Stimulated activated effector memory CD8-positive, alpha-beta T cell treated with anti-CD3 and anti-CD28 coated beads, Interleukin-12 subunit alpha, Interleukin-12 subunit beta, amount 100 ng/mL, for 72 hours (primary cell): ENCODE measurements at regions not wholly inside any gene's neighbourhood (a gene's known extent, or its start where the extent isn't known, plus 50 kb on each side); places are given as distances from the start of the nearest gene placed in this dataset.
"Not testable (repeated sequence)": the region's sequence is repeated elsewhere in the genome, so short reads cannot be mapped to it uniquely, and the experiment has no call there.

Source experiments
- ATAC-seq: fragments of 150-1000 bp; cut with Tn5 transposase; 2 replicates; pipeline ENCODE4 v1.10.0; 2021
- DNase-seq, 2 donors: peaks; one replicate each; pipeline ENCODE4 v3.0.0; 2021 to 2022; ENCODE audit warnings: low spot score in 2 of 2
- H3K27ac Mint-ChIP-seq: one replicate; pipeline ENCODE4 v1.8.0; 2022; ENCODE audit warnings: mild to moderate bottlenecking, mixed read lengths
- H3K36me3 Mint-ChIP-seq: one replicate; pipeline ENCODE4 v1.8.0; 2022; ENCODE audit warnings: mild to moderate bottlenecking, mixed read lengths
- H3K4me1 Mint-ChIP-seq: one replicate; pipeline ENCODE4 v1.8.0; 2022; ENCODE audit warnings: mixed read lengths
- H3K4me3 Mint-ChIP-seq: one replicate; pipeline ENCODE4 v1.8.0; 2022; ENCODE audit warnings: mild to moderate bottlenecking, mixed read lengths
- H3K9me3 Mint-ChIP-seq: one replicate; pipeline ENCODE4 v1.8.0; 2022; ENCODE audit warnings: mixed read lengths

DNA sequence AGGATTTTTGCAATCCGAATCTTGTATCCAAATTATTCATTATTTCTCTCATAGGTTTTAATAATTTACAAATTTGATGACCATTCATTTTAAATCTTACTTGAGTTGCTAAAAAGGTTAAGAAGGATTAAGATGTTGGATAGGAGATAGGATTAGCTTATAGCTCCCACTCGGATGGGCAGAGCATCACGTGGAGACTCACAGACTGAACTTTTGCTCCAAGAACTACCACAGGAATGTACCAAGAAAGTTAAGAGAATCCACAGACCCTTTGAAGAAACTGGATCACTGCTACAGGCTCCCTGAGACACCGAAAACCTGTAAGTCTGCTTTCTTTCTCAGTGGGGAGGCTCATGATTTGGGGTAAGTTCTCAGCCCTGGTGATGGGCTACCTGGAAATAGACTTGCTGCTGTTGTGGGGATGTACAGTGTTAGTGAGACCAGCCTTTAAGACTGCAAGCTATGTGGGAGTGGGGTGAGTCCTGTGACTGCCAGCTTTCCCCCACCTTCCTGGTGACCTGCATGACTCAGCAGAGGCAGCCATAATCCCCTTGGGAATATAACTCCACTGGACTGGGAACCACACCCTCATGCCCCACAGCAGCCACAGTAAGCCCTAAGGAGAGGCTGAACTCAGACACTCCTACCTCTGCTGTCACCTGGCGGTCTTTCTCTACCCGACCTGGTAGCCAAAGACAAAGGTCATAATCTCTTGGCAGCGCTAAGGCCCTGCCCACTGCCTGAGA lies 1458.0 kb downstream of the OLFM4 start:
- ATAC-seq, result no peak
- Mint-ChIP-seq H3K4me1 (no peaks in the 10 kb centered on the region), H3K36me3 (no peaks in the 10 kb centered on the region), H3K4me3 (no peak overlapping the region), H3K27ac (no peak overlapping the region), H3K9me3 (peaks cover 19% of the 10 kb centered on the region)
- DNase-seq, result no peak

DNA sequence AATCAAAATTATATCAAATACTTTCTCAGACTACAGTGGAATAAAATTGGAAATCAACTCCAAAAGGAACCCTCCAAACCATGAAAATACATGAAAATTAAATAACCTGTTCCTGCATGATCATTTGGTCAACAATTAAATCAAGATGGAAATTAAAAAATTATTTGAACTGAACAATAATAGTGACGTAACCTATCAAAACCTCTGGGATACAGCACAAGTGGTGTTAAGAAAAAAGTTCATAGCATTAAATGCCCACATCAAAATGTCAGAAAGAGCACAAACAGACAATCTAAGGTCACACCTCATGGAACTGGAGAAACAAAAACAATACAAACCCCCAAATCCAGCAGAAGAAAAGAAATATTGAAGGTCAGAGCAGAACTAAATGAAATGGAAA lies 1460.7 kb downstream of the OLFM4 start:
- DNase-seq (no peak), ATAC-seq (no peak)
- Mint-ChIP-seq H3K9me3 (peaks cover 19% of the 10 kb centered on the region), H3K4me3 (no peak overlapping the region), H3K36me3 (no peaks in the 10 kb centered on the region), H3K27ac (no peak overlapping the region), H3K4me1 (no peaks in the 10 kb centered on the region)

DNA sequence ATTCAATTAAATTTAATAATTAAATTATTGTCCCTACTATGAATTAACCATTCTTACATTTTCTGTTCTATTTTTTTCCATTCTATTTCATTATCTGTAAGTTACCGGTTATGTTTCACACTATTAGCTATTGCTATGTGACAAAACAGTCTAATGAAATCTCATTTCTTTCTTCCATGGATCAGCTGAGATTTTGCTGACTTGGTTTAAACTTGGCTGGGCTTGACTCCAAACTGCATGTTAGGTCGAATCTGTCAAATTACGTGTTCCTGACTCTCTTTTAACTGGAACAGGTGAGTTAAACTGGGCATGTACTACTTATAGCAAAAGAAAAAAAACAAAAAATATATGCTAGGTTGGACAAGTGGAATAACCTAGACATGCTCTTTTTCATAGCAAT lies 1464.4 kb downstream of the OLFM4 start:
- no peak for DNase-seq
- H3K36me3 Mint-ChIP-seq, result no peaks in the 10 kb centered on the region

DNA sequence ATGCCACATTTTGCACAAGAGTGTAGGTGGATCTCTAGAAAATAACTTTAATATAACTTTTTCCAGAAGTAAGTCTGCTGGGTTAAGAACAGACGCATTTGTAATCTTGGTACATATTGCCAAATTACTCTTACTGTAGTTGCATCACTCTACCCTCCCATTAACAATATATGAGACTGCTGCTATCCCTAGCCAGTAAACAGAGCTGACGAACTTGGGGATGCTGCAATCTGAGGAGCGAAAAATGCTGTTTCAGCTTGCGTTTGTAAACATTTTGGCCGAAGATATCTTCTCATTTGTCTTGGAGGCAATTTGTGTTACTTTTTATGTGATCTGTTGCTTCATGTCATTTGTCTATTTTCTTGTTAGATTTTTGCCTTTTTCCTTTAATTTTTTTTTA lies 1482.8 kb downstream of the OLFM4 start:
- H3K36me3 Mint-ChIP-seq, result no peaks in the 10 kb centered on the region
- ATAC-seq, result no peak
- no peak for DNase-seq
- no peak overlapping the region for H3K4me3 Mint-ChIP-seq
- H3K9me3 Mint-ChIP-seq, result peaks cover 19% of the 10 kb centered on the region
- no peak overlapping the region for H3K27ac Mint-ChIP-seq
- no peaks in the 10 kb centered on the region for H3K4me1 Mint-ChIP-seq

More for the DNA sequence above, 1464.4 kb downstream of the OLFM4 start:
- H3K9me3 Mint-ChIP-seq, result peaks cover 22% of the 10 kb centered on the region
- H3K4me1 Mint-ChIP-seq, result no peaks in the 10 kb centered on the region
- no peak overlapping the region for H3K4me3 Mint-ChIP-seq
- no peak overlapping the region for H3K27ac Mint-ChIP-seq
- ATAC-seq, result no peak

DNA sequence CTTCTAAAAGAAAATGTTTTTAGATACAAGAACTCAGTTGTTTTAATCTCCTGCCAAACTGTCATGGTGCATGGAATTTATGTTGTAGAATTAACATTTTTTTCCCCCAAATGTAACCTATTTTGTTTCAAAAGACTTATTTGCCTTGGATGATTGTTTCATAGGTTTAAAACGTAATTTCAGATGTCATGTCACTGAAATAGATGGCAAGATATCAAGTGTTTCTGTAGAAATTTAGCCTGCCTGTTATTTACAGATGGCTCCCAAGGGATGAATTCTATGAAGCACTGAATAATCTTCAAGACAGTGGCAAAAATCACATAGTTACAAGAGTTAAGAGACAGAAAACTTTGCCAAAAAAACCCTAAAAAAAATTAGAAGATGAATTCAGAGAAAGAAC lies 1484.6 kb downstream of the OLFM4 start:
- Mint-ChIP-seq H3K27ac (no peak overlapping the region), H3K4me1 (no peaks in the 10 kb centered on the region), H3K4me3 (no peak overlapping the region), H3K36me3 (no peaks in the 10 kb centered on the region), H3K9me3 (peaks cover 15% of the 10 kb centered on the region)
- DNase-seq (no peak), ATAC-seq (no peak)

DNA sequence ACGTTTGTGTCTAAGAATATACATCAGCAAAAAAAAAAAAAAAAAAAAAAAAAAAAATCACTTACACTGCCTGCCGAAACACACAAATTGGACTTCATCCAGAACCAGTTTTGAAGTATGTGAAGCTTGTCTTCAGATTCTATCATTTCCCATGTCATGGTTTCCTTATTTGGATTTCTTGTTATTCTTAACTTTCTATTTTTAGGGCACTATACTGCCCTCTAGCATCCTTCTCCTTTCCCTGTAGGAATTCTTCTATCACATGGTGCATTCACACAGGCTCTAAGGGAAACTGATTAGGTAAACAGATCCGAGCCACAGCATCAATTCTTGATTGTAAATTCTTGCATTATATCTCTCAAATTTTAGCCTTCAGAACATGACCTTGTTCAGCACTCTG lies 1507.5 kb downstream of the OLFM4 start:
- no peak overlapping the region for H3K27ac Mint-ChIP-seq
- H3K4me1 Mint-ChIP-seq, result no peaks in the 10 kb centered on the region
- H3K4me3 Mint-ChIP-seq, result no peak overlapping the region
- H3K9me3 Mint-ChIP-seq, result peaks cover 5% of the 10 kb centered on the region
- DNase-seq (no peak), ATAC-seq (no peak)
- no peaks in the 10 kb centered on the region for H3K36me3 Mint-ChIP-seq

DNA sequence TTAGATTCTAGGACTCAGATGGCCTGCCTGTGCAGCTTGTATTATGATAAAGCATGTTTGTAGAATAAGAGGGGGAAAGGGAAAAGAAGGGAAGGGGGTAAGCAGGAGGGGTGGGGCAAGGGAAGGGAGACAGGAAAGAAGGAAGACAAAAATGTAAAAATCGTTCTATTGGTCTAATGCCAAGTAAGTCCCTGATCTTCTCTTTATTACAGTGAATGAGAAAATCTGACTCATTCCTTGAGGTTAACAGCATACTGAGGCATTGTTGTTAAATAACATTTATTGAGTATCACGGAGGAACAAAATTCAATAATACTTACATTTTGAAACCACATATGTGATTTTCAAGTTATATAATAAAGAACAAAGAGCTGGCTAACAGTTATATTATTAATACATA lies 1534.7 kb downstream of the OLFM4 start:
- Mint-ChIP-seq H3K27ac (no peak overlapping the region), H3K36me3 (no peaks in the 10 kb centered on the region), H3K4me1 (no peaks in the 10 kb centered on the region), H3K9me3 (peaks cover 7% of the 10 kb centered on the region), H3K4me3 (no peak overlapping the region)
- ATAC-seq (no peak), DNase-seq (no peak)

DNA sequence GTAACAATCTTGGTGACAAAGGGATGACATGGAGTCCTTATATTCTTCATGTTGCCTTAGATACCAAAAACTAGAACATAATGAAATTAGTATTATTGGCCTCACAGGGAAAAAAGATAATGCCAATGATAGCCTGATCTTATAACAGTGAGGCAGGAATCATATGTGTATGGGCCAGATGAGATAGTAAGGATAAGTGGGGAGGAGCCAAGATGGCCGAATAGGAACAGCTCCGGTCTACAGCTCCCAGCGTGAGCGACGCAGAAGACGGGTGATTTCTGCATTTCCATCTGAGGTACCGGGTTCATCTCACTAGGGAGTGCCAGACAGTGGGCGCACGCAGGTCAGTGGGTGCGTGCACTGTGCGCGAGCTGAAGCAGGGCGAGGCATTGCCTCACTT lies 1543.4 kb downstream of the OLFM4 start:
- H3K4me1 Mint-ChIP-seq, H3K27ac Mint-ChIP-seq, H3K4me3 Mint-ChIP-seq, ATAC-seq, DNase-seq, H3K36me3 Mint-ChIP-seq: not testable (repeated sequence)
- H3K9me3 Mint-ChIP-seq, result peaks cover 34% of the 10 kb centered on the region

DNA sequence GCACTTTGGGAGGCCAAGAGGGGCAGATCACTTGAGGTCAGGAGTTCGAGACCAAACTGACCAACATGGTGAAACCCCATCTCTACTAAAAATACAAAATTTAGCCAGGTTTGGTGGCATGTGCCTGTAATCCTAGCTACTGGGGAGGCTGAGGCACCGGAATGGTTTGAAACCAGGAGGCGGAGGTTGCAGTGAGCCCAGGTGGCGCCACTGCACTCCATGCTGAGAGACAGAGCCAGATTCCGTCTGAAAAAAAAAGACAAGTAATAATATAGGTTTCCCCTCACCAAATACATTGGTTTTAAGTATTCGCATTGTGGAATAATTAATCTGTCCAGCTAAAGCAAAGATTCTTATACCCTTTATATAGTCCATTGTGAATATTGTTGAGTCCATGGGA lies 1544.6 kb downstream of the OLFM4 start:
- Mint-ChIP-seq H3K4me1 (no peaks in the 10 kb centered on the region), H3K4me3 (no peak overlapping the region), H3K27ac (no peak overlapping the region), H3K36me3 (no peaks in the 10 kb centered on the region), H3K9me3 (peaks cover 34% of the 10 kb centered on the region)
- ATAC-seq (no peak), DNase-seq (no peak)

DNA sequence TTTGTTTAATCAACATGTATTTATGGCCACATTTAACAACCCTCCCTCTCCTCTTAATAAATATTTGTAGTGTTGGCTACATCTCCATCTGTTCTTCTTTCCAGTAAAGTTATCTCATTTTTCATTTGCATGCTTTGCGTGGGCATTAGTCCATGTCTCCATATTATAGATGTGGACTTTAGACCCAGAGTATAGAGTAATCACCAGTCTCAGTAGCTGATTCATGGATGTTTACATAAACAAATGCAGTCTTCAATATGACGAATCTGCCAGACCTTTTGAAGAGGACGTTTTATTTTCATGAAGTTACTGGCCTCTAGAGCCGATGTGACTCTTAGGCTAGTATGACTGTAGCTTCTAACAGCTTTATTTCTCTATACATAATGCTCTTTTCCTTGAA lies 1546.2 kb downstream of the OLFM4 start:
- Mint-ChIP-seq H3K9me3 (peaks cover 26% of the 10 kb centered on the region), H3K4me1 (no peaks in the 10 kb centered on the region), H3K36me3 (no peaks in the 10 kb centered on the region), H3K27ac (no peak overlapping the region), H3K4me3 (no peak overlapping the region)
- DNase-seq (no peak), ATAC-seq (no peak)

DNA sequence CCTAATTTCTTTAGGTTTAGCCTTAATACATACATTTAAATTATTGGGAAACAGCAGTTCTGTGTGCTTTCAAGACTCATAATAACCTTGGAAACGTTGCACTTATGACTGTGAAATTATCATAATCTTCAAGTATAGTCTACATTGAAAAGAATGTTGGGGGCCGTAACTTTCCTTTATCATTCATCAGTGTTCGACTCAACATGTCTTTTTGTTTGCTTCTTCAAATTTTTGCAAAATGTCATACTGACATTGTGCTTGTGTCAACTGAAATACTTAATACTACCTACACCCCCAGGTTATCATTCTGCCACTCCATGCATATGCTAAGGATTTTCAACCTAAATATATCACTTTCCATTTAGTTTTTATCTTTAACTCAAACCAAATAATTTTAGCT lies 1562.9 kb downstream of the OLFM4 start:
- ATAC-seq (no peak), DNase-seq (no peak)
- Mint-ChIP-seq H3K27ac (no peak overlapping the region), H3K4me1 (no peaks in the 10 kb centered on the region), H3K36me3 (no peaks in the 10 kb centered on the region), H3K9me3 (peaks cover 30% of the 10 kb centered on the region), H3K4me3 (no peak overlapping the region)

DNA sequence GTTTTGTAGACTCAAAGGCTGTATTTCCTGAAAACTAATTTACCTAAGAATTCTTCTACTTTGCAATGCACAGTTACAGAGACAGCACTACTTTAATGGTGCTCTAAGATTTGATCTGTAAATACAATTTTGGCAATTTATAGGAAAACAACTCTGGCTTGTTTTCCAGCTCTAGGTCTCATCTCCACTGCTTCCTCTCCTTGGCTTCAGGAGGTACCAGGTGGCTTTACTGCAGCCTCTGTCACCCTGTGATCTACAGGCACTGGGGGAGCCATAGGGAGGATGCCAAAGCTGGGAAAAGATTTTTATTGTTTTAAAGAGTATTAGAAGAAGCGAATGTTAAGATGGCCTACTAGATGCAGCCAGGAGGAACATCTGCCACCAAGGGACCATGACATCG lies 1563.6 kb downstream of the OLFM4 start:
- Mint-ChIP-seq H3K36me3 (no peaks in the 10 kb centered on the region), H3K4me3 (no peak overlapping the region), H3K27ac (no peak overlapping the region), H3K9me3 (peaks cover 28% of the 10 kb centered on the region), H3K4me1 (no peaks in the 10 kb centered on the region)
- DNase-seq, result no peak
- ATAC-seq, result no peak

DNA sequence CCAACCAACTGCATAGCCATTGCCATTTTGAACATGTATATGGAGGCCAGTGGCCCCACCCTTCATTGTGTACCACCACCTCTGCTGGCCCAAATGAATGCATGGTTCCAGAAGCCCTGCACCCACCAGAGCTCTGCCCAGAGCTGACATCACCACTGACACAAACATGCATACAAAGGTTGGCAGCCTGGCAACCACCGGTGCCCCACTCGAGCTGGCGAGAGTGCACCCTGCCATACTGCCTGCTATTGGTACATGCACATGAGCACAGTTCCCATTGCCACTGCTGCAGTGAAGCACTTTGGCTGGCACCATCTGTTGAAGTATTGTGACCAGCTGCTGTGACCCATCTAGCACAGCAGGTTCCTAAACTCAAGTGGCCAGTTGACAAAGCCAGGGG lies 1564.9 kb downstream of the OLFM4 start:
- DNase-seq (no peak), ATAC-seq (no peak)
- H3K4me3 Mint-ChIP-seq, result no peak overlapping the region
- H3K27ac Mint-ChIP-seq, result no peak overlapping the region
- H3K9me3 Mint-ChIP-seq, result peaks cover 29% of the 10 kb centered on the region
- H3K36me3 Mint-ChIP-seq, result no peaks in the 10 kb centered on the region
- H3K4me1 Mint-ChIP-seq, result no peaks in the 10 kb centered on the region

DNA sequence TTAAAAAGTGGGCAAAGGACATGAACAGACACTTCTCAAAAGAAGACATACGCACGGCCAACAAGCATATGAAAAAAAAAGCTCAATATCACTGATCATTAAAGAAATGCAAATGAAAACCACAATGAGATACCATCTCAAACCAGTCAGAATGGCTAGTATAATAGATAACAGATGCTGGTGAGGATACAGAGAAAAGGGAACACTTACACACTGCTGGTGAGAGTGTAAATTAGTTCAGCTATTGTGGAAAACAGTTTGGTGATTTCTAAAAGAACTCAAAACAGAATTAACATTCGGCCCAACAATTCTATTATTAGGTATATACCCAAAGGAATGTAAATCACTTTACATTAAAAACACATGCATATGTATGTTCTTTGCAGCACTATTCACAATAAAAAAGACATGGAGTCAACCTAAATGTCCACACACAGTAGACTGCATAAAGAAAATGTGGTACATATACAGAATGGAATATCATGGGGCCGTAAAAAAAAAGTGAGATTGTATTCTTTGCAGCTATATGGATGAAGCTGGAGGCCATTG lies 1569.0 kb downstream of the OLFM4 start:
- Mint-ChIP-seq H3K4me1 (no peaks in the 10 kb centered on the region), H3K36me3 (no peaks in the 10 kb centered on the region), H3K4me3 (no peak overlapping the region), H3K27ac (no peak overlapping the region), H3K9me3 (peaks cover 39% of the 10 kb centered on the region)
- no peak for DNase-seq
- no peak for ATAC-seq

DNA sequence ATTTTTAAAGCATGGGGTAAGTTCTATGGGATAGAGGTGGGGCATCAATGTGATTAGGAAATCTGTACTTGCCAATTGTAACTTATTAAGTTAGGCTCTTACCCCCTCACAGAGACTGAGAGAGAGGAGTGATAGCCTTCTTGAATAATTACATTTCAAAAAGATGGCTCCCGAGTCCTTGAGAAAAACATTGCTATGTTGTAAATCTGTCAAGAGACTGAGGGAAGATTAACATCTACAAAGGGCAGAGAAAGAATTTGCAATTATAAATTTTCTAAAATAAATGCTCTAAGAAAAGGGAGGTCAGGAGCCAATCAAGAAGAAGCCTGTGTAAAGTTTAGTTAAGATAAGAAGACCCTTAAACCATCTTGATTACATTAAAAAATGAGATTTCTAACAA lies 1570.8 kb downstream of the OLFM4 start:
- Mint-ChIP-seq H3K4me3 (no peak overlapping the region), H3K4me1 (no peaks in the 10 kb centered on the region), H3K9me3 (peaks cover 31% of the 10 kb centered on the region), H3K36me3 (no peaks in the 10 kb centered on the region), H3K27ac (no peak overlapping the region)
- DNase-seq (no peak), ATAC-seq (no peak)

DNA sequence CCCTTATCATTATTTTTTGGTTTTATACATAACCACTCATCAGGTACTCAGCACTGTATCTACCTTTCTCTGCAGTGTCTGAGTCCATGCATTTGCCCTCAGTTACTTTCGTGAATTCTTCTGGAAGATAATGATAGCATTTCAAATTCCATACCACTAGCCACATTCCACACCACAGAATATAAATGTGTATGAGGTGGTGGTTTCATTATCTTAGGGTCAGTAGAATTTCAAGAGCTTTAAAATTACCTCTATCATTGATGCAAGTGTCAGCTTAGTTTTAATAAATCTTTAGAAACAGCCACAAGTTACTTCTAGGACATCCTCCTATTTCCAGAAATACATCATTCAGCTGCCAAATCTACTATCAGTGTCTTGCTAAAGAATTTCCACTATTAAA lies 1578.3 kb downstream of the OLFM4 start:
- ATAC-seq, result no peak
- no peak for DNase-seq
- Mint-ChIP-seq H3K36me3 (no peaks in the 10 kb centered on the region), H3K4me1 (no peaks in the 10 kb centered on the region), H3K9me3 (peaks cover 23% of the 10 kb centered on the region), H3K27ac (no peak overlapping the region), H3K4me3 (no peak overlapping the region)
